C4-2B (cell line): ENCODE measurements at regions not wholly inside any gene's neighbourhood (a gene's known extent, or its start where the extent isn't known, plus 50 kb on each side); places are given as distances from the start of the nearest gene placed in this dataset.
A peak's percentile ranks its signal among the peaks of the same experiment; 100 is the strongest.

Source experiments
- H3K27ac ChIP-seq: fragments of 450-650 bp; 2 replicates; pipeline ENCODE4 v1.5.1; 2017
- ZFX ChIP-seq: fragments of 450-650 bp; IDR thresholded peaks from 2 replicates; pipeline ENCODE4 v1.6.1; 2017
- TF ChIP-seq, protein P1 (sequence below): fragments of 450-650 bp; conservative IDR thresholded peaks from 2 replicates; pipeline ENCODE4 v1.5.1; 2017; ENCODE audit warnings: mild to moderate bottlenecking

DNA sequence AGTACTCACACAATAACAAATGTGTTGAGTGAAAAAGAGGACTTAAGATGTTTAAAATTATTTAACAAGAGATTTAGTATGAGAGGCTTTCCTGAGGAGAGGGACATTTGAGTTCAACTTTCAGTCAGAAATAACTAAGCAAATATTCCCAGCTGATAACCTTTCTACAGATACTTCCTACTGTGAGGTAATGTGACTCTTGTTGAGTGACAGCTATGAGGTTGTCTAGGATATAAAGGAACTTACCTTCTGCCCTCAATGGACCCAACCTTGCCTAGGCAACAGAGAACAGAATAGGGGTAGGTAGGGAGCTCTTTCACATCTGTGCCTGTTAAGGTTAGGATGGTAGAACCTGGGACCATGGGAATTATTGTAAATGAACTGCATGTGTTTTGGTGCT, 54.7 kb downstream of the GLUD2 start:
- no peak for TF ChIP-seq ZFX
- TF ChIP-seq, protein P1, sequence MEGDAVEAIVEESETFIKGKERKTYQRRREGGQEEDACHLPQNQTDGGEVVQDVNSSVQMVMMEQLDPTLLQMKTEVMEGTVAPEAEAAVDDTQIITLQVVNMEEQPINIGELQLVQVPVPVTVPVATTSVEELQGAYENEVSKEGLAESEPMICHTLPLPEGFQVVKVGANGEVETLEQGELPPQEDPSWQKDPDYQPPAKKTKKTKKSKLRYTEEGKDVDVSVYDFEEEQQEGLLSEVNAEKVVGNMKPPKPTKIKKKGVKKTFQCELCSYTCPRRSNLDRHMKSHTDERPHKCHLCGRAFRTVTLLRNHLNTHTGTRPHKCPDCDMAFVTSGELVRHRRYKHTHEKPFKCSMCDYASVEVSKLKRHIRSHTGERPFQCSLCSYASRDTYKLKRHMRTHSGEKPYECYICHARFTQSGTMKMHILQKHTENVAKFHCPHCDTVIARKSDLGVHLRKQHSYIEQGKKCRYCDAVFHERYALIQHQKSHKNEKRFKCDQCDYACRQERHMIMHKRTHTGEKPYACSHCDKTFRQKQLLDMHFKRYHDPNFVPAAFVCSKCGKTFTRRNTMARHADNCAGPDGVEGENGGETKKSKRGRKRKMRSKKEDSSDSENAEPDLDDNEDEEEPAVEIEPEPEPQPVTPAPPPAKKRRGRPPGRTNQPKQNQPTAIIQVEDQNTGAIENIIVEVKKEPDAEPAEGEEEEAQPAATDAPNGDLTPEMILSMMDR: no peak
- no peak overlapping the region for H3K27ac ChIP-seq

DNA sequence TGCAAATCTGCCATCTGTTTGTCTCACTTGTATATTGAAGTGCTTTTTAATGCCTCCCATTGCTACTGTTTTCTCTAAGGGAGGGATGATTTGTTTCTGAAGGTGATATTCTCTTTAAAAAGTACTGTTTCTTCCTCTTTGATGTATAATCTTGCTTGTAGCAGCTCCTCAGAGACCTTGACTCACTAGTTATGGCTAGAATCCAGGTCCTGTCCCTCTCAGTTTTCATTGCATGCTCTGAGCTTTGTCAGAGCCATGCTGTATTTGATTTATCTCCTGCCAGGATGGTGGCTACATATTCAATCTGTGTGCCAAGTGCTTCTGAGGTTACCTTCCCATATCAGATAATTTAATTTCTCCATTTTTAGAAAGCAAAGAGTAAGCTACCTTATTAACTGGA, 56.0 kb downstream of the GLUD2 start:
- no peak overlapping the region for H3K27ac ChIP-seq

DNA sequence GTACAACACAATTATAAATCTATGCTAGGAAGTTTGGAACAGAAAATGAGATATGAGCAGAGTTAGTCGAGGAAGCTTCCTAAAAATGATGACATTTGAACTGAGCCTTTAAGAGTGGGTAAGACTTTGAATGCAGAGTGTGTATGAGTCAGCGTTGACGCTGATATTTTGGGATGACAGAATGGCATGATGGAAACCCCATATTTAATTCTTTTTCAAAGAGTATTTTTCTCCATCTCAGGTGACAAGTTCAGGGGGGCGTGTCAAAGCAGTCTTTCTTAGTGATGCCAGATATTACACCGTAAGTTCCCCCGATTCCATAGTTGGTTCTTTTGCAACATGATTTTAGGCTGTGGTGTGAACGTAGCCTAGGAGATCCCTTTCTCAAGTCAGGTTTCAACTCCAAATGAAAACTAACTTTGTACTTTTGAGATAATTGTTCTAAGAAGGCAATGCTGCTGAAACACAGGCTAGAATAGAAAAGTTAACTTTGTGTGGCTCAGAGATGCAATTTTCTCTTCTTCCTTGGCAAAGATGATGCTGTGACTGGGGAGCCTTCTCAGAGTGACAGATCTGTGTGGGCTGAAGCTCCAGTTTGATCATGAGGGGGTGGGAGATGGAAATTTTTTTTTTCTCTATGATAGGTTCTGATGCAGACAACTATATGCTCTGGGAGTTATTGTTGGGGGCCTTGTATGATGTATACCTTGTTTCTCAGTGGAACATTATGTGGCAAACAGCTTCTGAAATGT, 59.2 kb downstream of the GLUD2 start:
- TF ChIP-seq ZFX: no peak
- TF ChIP-seq, protein P1: no peak
- H3K27ac ChIP-seq: no peak overlapping the region

More for the DNA sequence above, 56.0 kb downstream of the GLUD2 start:
- no peak for TF ChIP-seq ZFX
- TF ChIP-seq, protein P1: no peak

DNA sequence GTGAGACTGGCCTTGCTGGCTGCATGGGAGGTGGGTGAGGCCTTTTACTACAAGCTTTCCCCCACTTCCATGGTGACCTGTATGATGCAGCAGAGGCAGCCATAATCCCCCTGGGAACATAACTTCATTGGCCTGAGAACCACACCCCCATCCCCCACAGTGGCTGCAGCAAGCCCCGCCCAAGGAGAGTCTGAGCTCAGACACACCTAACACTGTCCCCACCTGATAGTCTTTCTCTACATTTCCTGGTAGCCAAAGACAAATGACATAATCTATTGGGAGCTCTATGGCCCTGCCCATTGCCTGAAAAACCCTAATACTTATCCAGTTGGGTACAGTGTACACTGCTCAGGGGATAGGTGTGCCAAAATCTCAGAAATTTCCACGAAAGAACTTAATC, 62.6 kb downstream of the GLUD2 start:
- H3K27ac ChIP-seq: no peak overlapping the region; the same call in 1 of the 2 replicates
- no peak for TF ChIP-seq ZFX
- TF ChIP-seq, protein P1: no peak

DNA sequence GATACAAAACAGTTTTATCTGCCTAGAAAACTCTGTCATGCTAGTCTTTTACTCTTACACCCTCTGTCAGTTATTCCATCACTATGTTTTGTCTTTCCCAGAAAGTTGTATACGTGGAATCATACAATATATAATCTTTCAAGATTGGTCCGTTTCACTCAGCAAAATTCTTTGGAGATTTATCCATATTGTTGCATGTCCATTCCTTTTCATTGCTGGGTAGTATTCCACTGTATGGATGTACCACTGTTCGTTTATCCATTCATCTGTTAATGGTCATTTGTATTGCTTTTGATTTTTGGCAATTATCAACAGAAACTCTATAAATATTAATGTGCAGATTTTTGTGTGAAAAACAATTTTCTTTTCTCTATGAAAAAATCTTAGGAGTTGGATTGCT, 63.1 kb downstream of the GLUD2 start:
- TF ChIP-seq, protein P1: no peak
- no peak overlapping the region for H3K27ac ChIP-seq

DNA sequence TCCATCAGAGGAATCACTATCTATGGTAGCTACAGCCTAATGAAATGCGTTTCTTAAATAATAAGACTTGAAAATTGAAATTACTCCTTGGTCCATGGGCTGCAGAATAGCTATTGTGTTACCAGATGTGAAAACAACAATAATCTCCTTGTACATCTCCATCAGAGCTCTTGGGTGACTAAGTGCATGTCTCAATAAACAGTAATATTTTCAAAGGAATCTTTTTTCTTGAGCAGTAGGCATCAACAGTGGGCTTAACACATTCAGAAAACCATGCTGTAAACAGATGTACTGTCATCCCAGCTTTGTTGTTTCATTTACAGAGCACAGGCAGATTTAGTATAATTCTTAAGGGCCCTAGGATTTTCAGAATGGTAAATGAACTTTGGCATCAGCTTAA, 67.3 kb downstream of the GLUD2 start:
- H3K27ac ChIP-seq: no peak overlapping the region
- TF ChIP-seq, protein P1: no peak
- TF ChIP-seq ZFX: no peak

DNA sequence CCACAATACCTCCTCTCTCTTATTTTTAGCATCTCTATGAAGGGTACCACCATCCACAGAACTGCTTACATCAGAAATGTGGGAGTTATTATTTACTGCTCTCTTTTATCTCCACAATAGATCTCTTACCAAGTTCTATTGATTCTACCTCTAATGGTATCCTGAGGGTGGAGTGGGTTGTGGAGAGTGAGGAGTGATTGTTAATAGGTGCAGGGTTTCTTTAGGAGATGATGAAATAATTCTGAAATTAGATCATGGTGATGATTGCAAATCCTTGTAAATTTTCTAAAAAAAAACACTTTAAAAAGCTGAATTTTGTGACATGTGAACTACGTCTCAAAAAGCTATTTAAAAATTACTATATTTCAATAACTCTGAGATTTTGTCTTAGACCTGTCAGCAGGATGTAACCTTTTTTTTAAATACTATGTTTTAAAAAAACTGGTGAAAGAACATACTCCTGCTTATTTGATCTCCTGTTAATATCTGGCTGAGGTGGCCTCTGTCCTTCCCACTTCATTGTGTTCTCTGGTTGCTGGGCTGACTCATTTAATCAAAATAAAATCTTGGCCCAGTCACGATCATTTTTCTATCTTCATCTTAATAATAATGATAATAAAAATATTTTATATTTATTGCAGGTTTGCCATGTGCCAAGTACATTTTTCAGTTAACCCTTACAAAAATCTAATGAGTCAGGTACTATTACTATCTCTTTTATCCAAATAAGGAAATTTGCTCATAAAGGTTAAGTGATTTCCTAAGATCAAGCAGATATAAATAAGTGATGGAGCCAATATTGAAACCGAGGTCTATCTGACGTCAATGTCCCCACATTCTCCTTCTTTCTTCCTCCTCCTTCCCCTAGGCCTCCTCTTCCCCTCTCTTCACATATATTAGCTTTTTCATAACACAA, 73.5 kb downstream of the GLUD2 start:
- TF ChIP-seq ZFX: no peak
- TF ChIP-seq, protein P1: no peak

More for the DNA sequence above, 73.5 kb downstream of the GLUD2 start:
- peak overlapping the region; percentile 91; the same call in 1 of the 2 replicates for H3K27ac ChIP-seq
